Activated T-cell treated with anti-CD3 and anti-CD28 coated beads, Interleukin-2, amount 50 U/mL, for 1 hour (primary cell): ENCODE measurements at regions not wholly inside any gene's neighbourhood (a gene's known extent, or its start where the extent isn't known, plus 50 kb on each side); places are given as distances from the start of the nearest gene placed in this dataset.

ENCODE experiments used
- DNase-seq: peaks from one replicate; pipeline ENCODE4 v3.0.0-alpha.2; 2020

DNA sequence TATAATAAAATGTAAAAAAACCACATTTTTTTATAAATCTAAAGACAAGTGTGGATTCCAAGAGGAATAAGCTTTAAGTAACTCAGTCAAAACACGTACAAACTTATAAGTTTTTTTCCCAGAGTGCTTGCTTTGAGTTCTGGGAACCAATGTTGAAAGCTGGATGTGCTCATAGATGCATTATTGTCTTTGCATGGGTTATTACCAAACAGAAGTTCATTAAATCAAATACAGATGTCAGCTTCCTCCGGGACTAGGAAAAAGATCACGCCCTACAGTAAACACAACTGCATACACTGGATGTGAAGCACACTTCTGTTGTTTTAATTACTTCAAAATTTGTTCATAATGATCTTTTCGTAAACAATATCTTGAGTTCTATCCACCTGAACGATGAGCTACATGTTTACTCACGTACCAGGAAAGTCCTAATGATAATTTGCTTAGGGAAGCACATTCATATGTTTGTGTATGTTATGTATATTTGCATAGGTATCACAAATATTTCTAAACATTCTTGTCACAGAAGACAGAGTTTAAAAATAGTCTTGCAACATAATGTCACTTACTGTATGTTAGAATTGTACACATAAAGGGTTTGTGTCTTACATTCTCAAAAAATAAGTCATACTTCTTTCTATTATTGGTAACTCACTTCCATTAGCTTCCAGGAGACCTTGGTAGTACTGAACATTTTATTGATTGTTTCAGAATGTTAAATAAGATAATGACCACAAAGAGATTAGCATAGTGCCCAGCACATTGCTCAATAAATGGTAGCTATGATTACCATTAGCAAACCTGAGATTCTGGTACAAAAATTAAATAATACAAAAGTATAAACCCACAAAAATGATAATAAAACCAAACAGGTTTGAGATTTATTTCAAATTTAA is 427.4 kb downstream of the CETN3 start:
- DNase-seq = no peak

DNA sequence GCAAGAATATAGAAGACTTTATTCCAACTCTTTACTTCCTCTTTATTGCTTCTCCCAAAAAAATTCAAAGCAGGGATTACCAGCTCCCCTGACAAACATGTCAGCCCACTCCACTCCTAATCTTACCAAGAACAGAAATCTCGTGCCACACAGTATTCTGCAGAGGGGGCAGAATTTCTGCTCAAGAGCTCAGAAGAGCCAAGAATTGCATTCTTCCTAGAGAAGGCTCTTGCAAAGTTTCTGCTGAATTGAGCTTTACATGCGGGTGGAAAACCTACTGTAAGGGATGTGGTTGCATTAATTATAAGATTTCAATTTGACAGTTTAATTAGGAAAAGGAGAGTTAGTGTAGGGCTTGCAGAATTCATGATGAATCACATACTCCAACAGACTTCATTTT is 428.5 kb downstream of the CETN3 start:
- DNase-seq = no peak

DNA sequence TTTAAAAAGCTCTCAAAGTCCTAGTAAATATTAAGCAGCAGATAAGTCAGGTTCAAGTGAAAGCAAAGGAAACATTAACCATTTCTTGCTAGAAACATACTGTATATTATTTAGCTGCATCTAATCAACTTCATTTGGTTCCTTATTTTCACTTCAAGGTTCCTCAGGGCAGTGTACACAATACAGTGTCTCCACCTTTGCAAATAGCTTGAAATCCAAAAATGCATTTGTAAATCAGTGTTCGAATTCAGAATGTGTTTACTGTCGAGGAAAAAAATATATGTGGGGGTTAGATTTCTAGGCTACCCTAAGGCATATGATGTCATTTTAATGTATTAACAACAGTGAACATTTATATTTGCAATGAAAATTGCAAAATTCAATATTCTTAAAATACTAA is 436.0 kb downstream of the CETN3 start:
- DNase-seq = no peak

DNA sequence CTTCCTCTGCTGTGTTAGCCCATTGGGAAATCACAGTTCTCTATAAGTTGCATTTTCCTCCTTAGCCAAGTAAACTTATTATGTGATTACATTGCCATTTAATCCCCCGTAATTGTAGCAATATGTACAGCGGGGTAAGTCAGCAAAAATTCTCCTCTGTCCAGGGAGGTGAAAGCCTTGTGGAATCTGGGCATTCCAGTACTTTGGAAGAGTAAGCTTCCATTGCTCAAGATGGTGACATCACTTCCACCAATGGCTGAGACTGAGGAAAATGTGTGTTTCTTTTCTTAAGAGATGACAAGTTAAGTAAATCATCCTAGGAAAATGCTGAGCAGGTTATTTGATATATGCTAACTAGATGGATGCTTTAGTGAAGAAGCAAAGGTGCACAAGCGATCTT is 436.7 kb downstream of the CETN3 start:
- DNase-seq = no peak

DNA sequence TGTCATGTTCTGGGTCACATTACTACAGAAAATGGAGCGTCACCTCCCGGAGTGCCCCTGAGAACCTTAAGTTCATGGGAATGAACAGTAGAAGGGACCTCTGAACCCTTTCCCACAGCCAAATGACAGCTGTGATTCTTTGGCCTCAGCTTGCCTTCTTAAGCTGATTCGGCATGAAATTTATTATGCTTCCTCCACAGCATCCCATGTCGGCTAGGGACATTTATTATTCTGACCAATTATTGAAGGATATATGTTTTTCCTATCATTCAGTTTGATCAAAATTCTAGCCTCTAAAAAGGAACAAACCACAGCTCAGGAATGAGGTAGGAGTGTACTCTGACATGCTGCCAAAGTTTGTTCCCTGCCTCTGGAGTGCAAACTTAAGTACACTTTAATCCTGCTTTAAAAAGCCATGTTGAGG is 440.6 kb downstream of the CETN3 start:
- no peak for DNase-seq

DNA sequence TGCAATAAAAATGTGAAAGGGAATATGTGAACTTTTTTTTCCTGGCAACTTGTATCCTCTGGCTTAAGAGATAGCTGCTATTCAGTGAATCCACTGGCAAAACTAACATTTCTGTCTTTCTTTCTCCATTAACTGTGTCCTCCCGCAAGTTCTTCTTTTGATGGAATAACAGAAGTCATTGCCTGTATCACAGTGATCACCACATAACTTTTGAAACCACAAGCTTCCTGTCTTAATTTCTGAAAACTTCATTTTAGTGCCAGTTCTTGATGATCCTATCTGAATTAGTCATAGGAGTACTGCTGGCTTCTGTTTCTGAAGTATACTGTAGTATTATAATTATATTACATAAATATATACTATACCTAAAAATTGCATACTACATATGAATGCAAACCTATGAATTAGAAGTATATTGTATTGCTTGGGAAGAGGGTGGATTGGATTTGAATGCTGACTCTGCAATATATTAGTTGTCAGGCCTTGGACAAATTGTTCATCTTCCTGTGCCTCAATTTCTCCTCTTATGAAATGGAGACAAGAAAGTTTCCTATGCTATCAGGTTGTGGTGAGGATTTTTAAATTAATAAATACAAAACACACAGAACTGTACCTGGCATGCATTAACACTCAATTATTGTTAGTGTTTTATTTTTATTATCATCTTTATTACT is 441.6 kb downstream of the CETN3 start:
- no peak for DNase-seq

DNA sequence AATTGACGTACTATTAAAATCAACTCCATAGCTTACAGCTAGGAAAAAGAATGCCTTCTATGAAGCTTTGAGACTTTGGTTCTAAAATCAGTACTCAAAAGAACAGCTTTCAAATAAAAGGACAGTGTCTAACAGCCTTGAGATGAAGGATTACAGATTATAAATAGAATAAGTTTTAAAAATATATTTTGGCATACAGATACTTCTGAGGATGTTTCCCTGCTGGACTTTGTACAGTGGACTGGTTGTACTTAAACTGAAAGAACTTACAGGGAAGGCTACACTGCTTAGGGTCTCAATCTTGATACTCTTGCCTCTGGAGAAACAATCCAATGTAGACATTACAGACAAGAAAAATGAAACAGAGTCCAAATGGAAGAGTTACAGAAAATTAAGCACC is 452.7 kb downstream of the CETN3 start:
- no peak for DNase-seq

DNA sequence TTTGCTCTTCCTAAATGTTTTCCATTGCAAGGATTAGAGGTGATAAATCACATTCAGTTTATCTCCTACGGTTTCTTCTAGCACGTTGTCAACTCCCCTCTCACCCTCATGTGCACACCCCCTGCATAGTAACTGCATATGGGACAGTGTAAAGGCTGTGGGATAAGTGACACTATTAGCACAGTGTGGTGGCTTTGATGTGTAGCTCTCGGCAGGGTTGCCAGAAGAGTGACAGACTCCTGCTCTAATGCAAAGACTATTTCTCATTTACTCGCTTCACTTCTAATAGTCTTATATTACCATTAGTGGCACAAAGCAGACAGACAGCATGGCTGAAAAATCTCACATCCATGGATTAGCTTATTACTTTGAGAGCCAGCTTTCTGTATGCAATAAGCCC is 454.6 kb downstream of the CETN3 start:
- no peak for DNase-seq

DNA sequence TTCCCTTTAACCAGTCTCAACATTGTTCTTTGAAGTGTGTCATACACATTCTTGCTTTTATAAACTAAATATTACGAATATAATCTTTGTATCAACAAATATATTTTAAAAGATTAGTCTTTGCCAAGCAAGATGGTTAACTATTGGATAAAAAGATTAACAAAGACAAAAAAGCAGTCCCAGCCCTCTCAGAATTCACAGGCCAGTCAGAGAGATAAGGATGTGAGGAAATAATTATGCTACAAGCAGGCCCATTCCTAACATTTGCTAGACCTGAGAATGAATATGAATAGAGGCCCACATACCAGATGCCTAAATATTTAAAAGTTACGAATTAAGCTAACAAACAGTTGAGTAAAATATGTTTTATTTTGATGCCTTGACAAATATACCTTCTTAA is 457.7 kb downstream of the CETN3 start:
- DNase-seq = no peak

DNA sequence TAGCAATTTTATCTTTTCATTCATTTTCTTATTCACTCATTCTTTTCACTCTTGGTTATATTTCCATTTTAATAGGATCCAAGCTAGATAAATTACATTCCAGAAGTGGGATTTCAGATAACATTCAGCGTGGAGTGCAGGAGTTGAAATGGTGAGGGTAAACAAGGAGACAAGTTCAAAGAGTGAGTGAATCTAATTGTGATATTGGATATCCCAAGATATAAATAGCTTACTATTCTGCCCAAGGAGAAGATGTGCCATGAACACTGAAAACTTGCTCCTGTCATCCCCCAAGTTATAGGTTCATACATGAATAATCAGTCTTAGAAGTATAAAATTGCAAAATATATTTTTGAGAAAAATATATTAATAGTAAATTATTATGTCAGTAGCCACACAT is 459.3 kb downstream of the CETN3 start:
- no peak for DNase-seq

DNA sequence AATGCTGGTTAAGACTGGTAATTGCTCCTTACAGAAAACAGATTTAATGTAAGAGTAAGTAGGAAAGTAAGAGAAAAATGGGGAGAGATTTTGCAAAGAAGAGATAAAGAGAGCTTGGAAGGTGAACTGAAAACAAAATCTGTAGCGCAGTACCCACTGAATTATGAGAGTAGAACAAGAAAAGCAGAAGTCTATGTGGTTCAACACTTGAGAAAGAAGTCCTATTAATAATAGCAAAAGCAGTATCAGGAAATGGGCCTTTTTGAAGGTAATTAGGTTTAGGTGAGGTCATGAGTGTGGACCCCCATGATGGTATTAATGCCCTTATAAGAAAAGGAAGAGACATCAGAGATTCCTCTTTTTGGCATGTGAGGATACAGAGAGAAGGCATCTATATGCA is 460.6 kb downstream of the CETN3 start:
- DNase-seq = no peak

DNA sequence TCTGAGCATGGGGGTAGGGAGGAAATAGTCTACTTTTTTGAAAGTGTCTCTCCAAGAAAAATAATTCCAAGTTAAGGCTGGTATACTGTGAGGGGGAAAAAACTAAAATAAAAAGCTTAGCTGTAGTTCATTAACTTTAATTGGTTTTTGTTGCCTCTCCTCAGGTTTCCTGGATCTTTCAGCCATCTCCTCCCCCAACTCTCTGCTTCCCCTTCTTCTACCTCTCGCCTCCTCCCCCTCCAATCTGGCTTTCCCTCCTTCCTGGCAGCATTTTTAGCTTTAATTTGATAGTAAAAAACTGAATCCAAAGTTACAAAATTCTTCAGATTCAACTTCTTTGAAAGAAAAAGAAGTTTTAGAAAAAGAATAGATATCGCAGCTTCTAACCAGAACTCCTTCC is 462.6 kb downstream of the CETN3 start:
- DNase-seq = no peak

DNA sequence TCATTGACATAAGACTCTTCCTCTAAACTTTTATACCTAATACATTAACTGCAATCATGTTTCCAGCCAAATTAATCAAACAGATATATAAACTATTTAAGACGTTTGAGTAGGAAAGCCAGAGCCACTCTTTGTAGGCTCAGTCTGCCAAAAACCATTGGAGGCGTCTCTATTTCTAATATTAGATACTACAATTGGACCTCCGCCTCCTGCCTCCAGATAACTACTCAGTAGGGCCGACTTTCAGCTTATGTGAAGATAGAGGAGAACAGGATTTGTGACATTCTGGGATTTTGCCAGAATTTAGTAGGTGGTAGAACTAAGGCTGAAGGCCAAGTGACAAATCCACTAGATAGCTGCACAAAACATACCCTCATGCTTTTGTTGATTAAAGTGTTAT is 463.0 kb downstream of the CETN3 start:
- DNase-seq = no peak

DNA sequence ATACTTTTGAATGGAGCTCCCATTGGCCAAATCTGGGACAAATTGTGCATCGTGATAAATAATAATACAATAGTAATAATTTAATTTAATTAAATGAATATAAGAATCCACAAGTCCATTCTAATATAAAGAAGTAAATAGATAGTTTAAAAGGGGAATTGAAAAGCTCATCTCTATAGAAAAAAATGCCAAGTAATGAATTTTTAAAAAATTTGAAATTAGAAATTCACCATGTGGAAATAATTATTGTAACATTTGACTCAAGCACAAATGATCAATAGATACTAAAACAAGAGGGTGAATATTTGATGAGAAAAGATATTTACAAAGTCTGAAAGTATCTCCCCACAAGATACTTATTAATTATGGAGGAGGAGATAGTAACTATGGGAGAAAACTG is 467.4 kb downstream of the CETN3 start:
- no peak for DNase-seq

DNA sequence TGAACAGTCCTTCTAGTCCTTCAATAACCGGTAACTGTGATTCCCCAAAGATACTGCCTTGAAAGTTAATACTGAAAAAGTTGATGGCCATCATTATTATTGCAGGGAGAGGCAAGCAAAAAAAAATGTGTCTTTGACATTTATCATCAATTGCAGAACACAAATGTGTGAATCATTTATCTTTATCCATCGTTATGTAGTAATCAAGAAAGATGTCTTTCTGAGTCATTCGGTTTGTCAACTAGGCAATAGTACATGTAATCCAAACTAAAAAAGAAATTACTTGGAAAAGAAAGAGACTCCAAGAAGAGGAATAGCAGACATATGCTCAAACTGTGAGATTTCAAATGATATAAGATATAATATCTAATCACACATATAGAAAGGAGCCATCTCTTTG is 473.0 kb downstream of the CETN3 start:
- no peak for DNase-seq

DNA sequence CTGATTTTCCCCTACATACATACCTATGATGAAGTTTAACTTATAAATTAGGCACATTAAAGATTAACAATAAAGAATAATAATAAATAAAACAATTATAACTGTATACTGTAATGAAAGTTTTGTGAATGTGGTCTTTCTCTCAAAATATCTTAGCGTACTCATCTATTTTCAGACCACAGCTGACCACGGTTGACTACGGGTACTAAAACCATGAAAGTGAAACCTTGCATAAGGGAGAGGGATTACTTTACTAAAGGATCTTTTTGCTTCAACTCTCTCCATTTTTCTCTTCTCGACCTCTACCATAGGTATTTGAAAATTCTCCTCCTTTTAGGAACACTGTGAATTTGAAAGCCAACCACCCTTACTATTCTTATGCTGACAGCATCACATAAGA is 475.5 kb downstream of the CETN3 start:
- no peak for DNase-seq

DNA sequence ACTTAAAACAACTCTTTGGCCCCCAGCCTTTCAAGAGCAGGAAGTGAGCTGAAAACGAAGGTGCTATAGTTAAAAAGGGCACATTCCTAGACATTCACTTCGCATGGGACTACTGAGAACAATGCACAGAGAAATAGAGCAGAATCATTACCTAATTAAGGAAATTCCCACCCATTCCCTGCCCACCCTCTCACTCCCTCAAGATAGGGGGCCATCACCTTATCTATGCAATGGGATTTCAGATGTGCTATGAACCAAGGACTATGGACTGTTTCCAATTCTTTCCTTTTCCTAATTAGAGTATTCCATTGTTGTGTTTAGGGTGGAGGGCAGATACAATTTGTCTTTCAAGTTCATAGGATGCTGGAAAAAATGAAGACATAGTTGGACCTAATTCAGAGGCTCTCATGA is 476.8 kb downstream of the CETN3 start:
- DNase-seq = no peak

DNA sequence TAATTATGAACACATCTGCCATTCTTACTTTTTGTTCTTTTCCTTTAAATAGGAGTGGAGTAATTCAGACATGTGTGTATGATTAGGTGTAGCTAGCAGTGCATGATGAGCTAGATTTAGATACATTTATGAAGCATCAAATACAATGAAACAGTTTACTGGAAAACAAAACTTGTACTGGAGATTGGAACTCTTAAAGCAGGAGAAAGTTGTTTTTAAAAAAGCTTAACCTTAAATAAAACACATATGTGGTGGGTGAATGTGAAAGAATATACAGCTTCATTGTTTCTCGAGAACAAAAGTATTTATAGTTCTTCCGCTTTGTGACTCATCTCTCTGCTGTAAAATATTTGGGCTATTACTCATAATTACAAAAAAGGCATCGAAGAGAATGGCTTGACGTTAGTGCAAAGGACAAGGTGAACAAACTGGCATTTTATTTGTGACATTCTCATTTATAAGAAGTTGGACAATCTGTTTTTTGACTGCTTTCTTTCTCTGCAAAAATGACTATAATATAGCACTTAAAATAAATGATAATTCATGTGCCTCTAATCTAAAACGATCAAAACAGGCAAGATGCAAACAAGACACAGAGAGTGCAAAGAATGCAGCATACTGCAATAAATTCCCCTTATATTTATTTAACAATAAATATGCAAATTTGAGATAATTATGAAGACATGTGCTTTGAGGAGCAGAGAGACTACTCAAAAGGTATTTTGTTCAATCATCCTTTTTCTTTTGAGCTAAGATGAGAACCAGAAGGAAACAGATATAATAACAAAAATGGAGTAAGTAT is 478.8 kb downstream of the CETN3 start:
- DNase-seq = no peak

DNA sequence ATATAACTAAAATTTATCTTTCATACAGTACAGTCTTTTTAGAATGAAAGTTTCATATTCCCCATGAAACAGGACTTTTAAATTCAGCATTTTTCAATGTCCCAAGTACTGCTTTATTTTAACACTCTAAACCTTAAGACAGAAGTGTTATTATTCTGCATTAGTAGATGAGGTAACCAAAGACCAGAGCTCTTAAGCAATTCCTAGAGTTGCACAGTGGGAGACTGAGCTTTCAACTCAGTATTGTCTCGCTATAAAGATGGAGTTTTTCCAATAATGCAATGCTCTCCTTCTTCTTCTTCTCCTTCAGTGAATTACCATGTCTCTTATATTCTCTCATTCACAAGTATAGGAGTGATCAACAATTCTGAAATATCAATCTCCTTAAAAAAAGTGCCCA is 479.7 kb downstream of the CETN3 start:
- DNase-seq = no peak

DNA sequence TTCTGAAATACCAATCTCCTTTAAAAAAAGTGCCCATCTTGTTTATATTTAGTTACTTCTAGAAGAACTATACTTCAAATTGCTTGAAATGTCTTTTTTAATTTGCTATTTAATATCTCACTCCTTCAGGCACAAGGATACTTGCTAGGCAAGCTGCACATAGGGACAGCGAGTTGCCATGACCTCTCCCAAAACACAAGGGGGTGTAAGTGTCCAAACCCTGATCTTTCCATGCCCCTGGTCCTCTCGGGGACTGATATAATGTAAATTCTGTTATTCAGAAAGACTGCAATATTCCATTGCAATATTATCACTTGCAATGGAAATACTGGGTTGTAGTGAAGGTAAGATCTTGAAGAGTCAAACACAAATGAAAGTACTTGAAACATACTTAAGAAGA is 480.4 kb downstream of the CETN3 start:
- no peak for DNase-seq

DNA sequence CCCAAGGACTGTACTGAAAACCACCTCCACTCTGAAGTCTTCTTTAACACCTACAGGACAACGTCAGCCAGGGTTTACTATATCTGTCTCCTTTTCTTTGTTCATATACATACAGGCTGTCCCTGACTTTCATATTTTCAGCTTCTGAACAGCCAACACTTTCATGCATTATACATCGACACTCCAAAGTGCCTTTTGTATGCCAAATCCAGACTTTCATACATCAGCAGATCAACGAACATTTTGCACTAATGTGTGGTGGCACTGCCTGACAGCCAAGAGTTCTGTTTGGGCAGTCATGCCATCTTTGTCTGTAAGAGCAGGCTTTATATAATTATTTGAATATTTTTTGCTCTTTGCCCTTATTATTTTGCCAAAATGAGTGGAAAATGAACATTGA is 487.4 kb downstream of the CETN3 start:
- DNase-seq = no peak

DNA sequence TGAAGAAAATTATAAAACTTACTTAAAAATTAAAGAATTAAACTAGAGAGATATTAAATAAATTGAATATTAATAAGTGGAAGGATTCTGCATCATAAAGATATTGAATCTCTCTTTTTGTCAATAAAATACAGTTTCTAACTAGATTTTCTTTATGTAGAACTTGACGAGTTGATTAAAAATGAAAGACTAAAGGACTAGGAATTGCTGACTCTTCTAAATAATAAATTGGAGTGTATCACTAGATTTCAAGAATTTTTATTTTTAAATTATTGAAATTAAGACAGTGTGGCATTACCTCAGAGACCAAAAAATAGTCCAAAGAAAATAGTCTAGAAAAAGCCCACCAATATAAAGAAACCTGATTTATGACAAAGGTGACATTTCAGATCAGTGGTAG is 492.4 kb downstream of the CETN3 start:
- DNase-seq = no peak

DNA sequence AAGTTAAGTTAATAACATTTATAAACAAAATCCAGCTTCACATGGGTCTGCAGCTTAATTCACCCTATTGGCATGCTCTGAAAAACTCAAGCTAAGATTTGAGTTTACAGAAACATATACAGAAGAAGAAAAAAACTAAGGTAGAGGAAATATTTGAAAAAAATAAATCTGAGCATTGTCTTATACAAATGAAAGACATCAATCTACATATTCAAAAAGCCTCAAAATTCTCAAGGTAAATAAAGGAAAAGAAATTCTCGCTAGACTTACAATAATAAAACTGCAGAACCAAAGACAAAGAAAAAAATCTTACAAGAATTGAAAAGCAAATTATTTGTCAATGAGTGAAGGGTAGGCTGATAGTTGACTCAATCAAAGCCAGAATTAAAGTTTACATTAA is 493.4 kb downstream of the CETN3 start:
- no peak for DNase-seq

DNA sequence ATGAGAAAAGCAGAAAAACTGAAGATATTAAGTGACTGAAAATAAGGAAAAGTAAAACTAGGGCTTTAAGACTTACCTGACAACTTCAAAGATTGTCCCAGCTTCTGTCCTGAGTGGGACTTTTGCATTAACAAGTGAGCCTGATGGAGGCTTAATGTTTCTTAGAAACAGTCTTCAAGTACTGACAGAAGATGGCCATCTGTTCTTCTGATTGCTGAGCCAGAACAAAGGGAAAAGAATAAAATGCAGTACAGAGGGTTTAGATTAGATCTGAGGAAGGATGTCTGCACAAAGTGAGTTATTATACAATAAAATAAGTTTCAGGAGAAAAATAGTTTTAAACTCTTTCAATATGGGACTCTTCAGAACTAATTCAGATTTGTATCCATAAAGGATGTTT is 500.7 kb downstream of the CETN3 start:
- no peak for DNase-seq
